ENCODE measurements at regions not wholly inside any gene's neighbourhood (a gene's known extent, or its start where the extent isn't known, plus 50 kb on each side); places are given as distances from the start of the nearest gene placed in this dataset.

DNA sequence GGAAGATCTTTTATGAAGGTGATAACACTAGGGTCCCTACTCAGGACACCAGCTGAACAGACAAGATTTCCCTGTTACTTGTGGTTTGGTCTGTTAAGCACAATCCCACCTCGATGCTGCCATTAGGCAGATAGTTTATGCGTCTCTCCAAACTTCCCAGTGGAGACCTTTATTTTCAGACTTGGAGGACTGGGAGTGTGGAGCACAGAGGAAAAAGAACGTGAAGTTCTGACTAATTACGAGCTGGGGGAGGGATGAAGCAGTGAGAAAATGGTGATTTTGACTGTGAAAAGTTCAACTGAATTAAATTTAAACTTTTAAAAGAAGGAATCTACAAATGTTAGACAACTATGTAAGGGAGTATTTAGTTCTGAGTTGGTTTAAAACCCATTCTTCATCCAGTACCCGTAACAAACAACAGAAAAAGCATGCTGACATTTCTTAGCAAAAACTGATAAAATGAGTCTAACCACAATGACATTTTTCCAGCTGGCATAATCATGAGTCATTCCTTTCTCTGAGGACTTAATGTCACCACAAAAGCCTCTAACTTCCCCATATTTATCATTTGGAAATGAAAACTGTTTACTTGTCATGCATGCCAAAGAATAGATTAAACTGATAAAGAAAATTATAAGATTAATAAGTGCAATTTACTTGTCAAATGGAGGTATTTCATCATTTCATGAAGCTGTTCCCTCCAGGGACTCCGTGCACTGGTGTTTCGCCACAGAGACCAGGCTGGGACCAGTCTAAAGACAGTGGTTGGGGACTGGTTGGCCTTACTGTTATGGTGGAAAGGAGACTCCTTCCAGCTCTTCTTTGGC lies 113.3 kb upstream of the SSTR4 start:
- DNase-seq (ENCODE audit: low read depth, low spot score), result peak; percentile 56
- Histone ChIP-seq H4K20me1 (replicated peaks; ENCODE audit: control insufficient read depth, extremely low read depth, insufficient read depth, low read length) (no peaks in the 10 kb centered on the region), H3K36me3 (ENCODE audit: control insufficient read depth in 2 of 2, extremely low read depth in 1 of 2, insufficient read depth in 2 of 2, low read length in 2 of 2) (no peaks in the 10 kb centered on the region), H3K4me1 (ENCODE audit: control insufficient read depth, extremely low read depth, insufficient read depth, low read length) (peaks cover 13% of the 10 kb centered on the region), H3K27me3 (ENCODE audit: control insufficient read depth in 2 of 2, insufficient read depth in 2 of 2, low read length in 2 of 2) (no peaks in the 10 kb centered on the region), H3K9me1 (replicated peaks; ENCODE audit: control insufficient read depth, extremely low read depth, insufficient read depth, low read length) (no peaks in the 10 kb centered on the region), H3K4me3 (replicated peaks in 1 of 3; ENCODE audit: insufficient read depth in 1 of 3, low read depth in 1 of 3, low read length in 3 of 3) (no peak overlapping the region), H3K9ac (replicated peaks; ENCODE audit: extremely low read depth, insufficient read depth, low read length) (no peak overlapping the region), H3K4me2 (ENCODE audit: insufficient read depth, low read length) (peak overlapping the region; percentile 61), H3K79me2 (ENCODE audit: control insufficient read depth, insufficient read depth, low read length) (no peaks in the 10 kb centered on the region), H3K9me3 (replicated peaks; ENCODE audit: control insufficient read depth, insufficient read depth, low read length) (no peaks in the 10 kb centered on the region), H3K27ac (ENCODE audit: insufficient read depth, low read depth, low read length) (peak overlapping the region; percentile 57), H2AFZ (ENCODE audit: low read depth, low read length) (peak overlapping the region; percentile 47)
- peak; percentile 82 for FAIRE-seq
- CTCF ChIA-PET, result interaction anchor here (1.0 to 2.4 kb wide), 8 partner anchors 8 to 230 kb away, joined by 3 to 9 read pairs (median 4); no protein-coding TSS in a partner anchor
- POLR2A ChIA-PET, result interaction anchor here (0.7 kb wide), 1 partner anchor 59 kb away, joined by 3 read pairs; no protein-coding TSS in a partner anchor
- TF ChIP-seq FOS (IDR thresholded peaks at IDR 0.05; ENCODE audit: borderline replicate concordance, insufficient read depth, low read length), result peak; percentile 89
- peak; percentile 35 for TF ChIP-seq POLR2AphosphoS5 (IDR thresholded peaks at IDR 0.05; ENCODE audit: insufficient read depth, low read depth, low read length)
- peak; percentile 65 for TF ChIP-seq JUN (IDR thresholded peaks at IDR 0.05; ENCODE audit: borderline replicate concordance, insufficient read depth, insufficient read length, low read depth)
- TF ChIP-seq MYC (IDR thresholded peaks at IDR 0.05; ENCODE audit: low read depth, low read length), result no peak
- TF ChIP-seq GATA2 (IDR thresholded peaks at IDR 0.05; ENCODE audit: insufficient read depth, insufficient read length, low read depth, low read length), result peak; percentile 92
- TF ChIP-seq, protein P1, sequence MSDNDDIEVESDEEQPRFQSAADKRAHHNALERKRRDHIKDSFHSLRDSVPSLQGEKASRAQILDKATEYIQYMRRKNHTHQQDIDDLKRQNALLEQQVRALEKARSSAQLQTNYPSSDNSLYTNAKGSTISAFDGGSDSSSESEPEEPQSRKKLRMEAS (IDR thresholded peaks at IDR 0.05; ENCODE audit: insufficient read depth, insufficient read length), result no peak
- dilution Hi-C loops (cut with MboI; ENCODE audit: extremely low pct_ligation_motif_present, low sequenced_read_pairs), result no loop called here
- BruUV-seq (replicated peaks), result no TSS peak
- intact Hi-C loops (cut with micrococcal nuclease), result loop anchor here (5.0 kb wide), 1 partner anchor 125 kb away; no protein-coding TSS in a partner anchor

DNA sequence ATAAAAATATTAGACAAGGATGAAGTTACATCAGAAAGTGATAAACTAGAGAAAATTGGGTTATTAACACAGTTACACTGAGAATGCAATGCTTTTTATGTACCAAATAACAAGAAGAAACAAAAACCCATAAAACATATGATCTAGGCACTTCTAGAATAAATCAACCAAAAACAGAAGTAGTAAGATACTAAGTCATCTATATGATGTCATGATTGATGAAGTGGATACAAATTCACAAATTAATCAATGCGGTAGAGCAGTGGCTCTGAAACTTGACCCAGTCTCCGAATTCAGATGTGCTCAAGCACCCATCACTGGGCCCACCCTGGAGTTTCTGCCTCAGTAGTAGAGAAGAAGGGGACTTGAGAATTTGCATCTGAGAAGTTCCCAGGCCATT lies 112.1 kb upstream of the SSTR4 start:
- Histone ChIP-seq H3K4me1 (ENCODE audit: control insufficient read depth, extremely low read depth, insufficient read depth, low read length) (peaks cover 13% of the 10 kb centered on the region), H3K9me1 (replicated peaks; ENCODE audit: control insufficient read depth, extremely low read depth, insufficient read depth, low read length) (no peaks in the 10 kb centered on the region), H3K27ac (ENCODE audit: insufficient read depth, low read depth, low read length) (no peak overlapping the region), H3K4me3 (replicated peaks in 1 of 3; ENCODE audit: insufficient read depth in 1 of 3, low read depth in 1 of 3, low read length in 3 of 3) (no peak overlapping the region), H3K9me3 (replicated peaks; ENCODE audit: control insufficient read depth, insufficient read depth, low read length) (no peaks in the 10 kb centered on the region), H3K79me2 (ENCODE audit: control insufficient read depth, insufficient read depth, low read length) (no peaks in the 10 kb centered on the region), H3K9ac (replicated peaks; ENCODE audit: extremely low read depth, insufficient read depth, low read length) (no peak overlapping the region), H3K36me3 (ENCODE audit: control insufficient read depth in 2 of 2, extremely low read depth in 1 of 2, insufficient read depth in 2 of 2, low read length in 2 of 2) (no peaks in the 10 kb centered on the region), H3K4me2 (ENCODE audit: insufficient read depth, low read length) (no peak overlapping the region), H2AFZ (ENCODE audit: low read depth, low read length) (no peak overlapping the region), H4K20me1 (replicated peaks; ENCODE audit: control insufficient read depth, extremely low read depth, insufficient read depth, low read length) (no peaks in the 10 kb centered on the region), H3K27me3 (ENCODE audit: control insufficient read depth in 2 of 2, insufficient read depth in 2 of 2, low read length in 2 of 2) (no peaks in the 10 kb centered on the region)
- POLR2A ChIA-PET, result no interaction called here
- intact Hi-C loops (cut with micrococcal nuclease) (loop anchor here (5.0 kb wide), 1 partner anchor 126 kb away; no protein-coding TSS in a partner anchor), dilution Hi-C loops (cut with MboI; ENCODE audit: extremely low pct_ligation_motif_present, low sequenced_read_pairs) (no loop called here)
- no peak for DNase-seq (ENCODE audit: low read depth, low spot score)
- CTCF ChIA-PET, result no interaction called here
- no TSS peak for BruUV-seq (replicated peaks)
- no peak for FAIRE-seq
- TF ChIP-seq MYC (IDR thresholded peaks at IDR 0.05; ENCODE audit: low read depth, low read length), result no peak
- no peak for TF ChIP-seq JUN (IDR thresholded peaks at IDR 0.05; ENCODE audit: borderline replicate concordance, insufficient read depth, insufficient read length, low read depth)
- TF ChIP-seq, protein P2, sequence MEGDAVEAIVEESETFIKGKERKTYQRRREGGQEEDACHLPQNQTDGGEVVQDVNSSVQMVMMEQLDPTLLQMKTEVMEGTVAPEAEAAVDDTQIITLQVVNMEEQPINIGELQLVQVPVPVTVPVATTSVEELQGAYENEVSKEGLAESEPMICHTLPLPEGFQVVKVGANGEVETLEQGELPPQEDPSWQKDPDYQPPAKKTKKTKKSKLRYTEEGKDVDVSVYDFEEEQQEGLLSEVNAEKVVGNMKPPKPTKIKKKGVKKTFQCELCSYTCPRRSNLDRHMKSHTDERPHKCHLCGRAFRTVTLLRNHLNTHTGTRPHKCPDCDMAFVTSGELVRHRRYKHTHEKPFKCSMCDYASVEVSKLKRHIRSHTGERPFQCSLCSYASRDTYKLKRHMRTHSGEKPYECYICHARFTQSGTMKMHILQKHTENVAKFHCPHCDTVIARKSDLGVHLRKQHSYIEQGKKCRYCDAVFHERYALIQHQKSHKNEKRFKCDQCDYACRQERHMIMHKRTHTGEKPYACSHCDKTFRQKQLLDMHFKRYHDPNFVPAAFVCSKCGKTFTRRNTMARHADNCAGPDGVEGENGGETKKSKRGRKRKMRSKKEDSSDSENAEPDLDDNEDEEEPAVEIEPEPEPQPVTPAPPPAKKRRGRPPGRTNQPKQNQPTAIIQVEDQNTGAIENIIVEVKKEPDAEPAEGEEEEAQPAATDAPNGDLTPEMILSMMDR (IDR thresholded peaks at IDR 0.05; ENCODE audit: extremely low read depth in 1 of 2, insufficient read depth in 1 of 2, low read depth in 1 of 2, low read length in 2 of 2), result no peak
- no peak for TF ChIP-seq POLR2AphosphoS5 (IDR thresholded peaks at IDR 0.05; ENCODE audit: insufficient read depth, low read depth, low read length)
- TF ChIP-seq, protein P1 (IDR thresholded peaks at IDR 0.05; ENCODE audit: insufficient read depth, insufficient read length), result no peak
- no peak for TF ChIP-seq FOS (IDR thresholded peaks at IDR 0.05; ENCODE audit: borderline replicate concordance, insufficient read depth, low read length)
- no peak for TF ChIP-seq EZH2 (IDR thresholded peaks at IDR 0.05; ENCODE audit: borderline replicate concordance, low read depth, low read length, severe bottlenecking)
- no peak for TF ChIP-seq POLR2A (IDR thresholded peaks at IDR 0.05; ENCODE audit: low read depth, low read length)

All from endothelial cell of umbilical vein (primary cell).